Stimulated activated memory B cell treated with anti-CD40 and anti-IgM and Interleukin-4, amounts not matched to agents 10 μg/mL and 1 μg/mL and 100 μg/mL, for 72 hours (primary cell): ENCODE measurements at regions not wholly inside any gene's neighbourhood (a gene's known extent, or its start where the extent isn't known, plus 50 kb on each side); places are given as distances from the start of the nearest gene placed in this dataset.
A peak's percentile ranks its signal among the peaks of the same experiment; 100 is the strongest.

Experiments used
- ATAC-seq: fragments of 150-1000 bp; cut with Tn5 transposase; 2 replicates; pipeline ENCODE4 v1.10.0; 2021
- H3K27ac Mint-ChIP-seq: one replicate; pipeline ENCODE4 v1.8.0; 2022; ENCODE audit warnings: mild to moderate bottlenecking, mixed read lengths
- H3K27me3 Mint-ChIP-seq: one replicate; pipeline ENCODE4 v1.8.0; 2022; ENCODE audit warnings: mixed read lengths
- H3K36me3 Mint-ChIP-seq: one replicate; pipeline ENCODE4 v1.8.0; 2022; ENCODE audit warnings: mixed read lengths
- H3K4me1 Mint-ChIP-seq: one replicate; pipeline ENCODE4 v1.8.0; 2022; ENCODE audit warnings: mixed read lengths
- H3K4me3 Mint-ChIP-seq: one replicate; pipeline ENCODE4 v1.8.0; 2022; ENCODE audit warnings: mild to moderate bottlenecking, moderate library complexity, mixed read lengths
- H3K9me3 Mint-ChIP-seq: one replicate; pipeline ENCODE4 v1.8.0; 2022; ENCODE audit warnings: mixed read lengths

DNA sequence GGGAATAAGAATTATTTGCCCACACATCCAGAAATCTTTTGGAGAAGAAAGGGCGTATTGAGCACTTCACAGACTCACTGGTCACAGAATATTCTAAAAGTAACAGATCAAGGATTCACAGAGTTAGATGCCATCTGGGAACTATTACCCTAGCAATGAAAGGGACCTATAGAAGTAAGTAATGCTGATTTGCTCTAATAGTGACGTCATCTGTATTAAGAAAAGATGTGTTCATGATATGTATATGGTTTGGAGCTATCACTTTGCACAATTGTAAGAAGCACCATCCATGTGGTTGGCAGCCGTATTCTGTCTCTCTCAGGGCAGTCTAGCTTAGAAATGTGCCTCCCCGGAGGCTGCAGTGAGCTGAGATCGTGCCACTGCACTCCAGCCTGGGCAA is 52.8 kb upstream of the SV2C start:
- ATAC-seq, result no peak
- peaks cover 5% of the 10 kb centered on the region for H3K9me3 Mint-ChIP-seq
- peaks cover 8% of the 10 kb centered on the region for H3K27me3 Mint-ChIP-seq

GRCh38 chr5:76029739-76030138 is 53.4 kb upstream of the SV2C start:
- no peak overlapping the region for H3K4me3 Mint-ChIP-seq
- peaks cover 2% of the 10 kb centered on the region for H3K27me3 Mint-ChIP-seq
- no peak overlapping the region for H3K27ac Mint-ChIP-seq
- peak; percentile 48 for ATAC-seq
- H3K4me1 Mint-ChIP-seq, result no peaks in the 10 kb centered on the region
- H3K36me3 Mint-ChIP-seq, result no peaks in the 10 kb centered on the region
- no peaks in the 10 kb centered on the region for H3K9me3 Mint-ChIP-seq

More for the DNA sequence above, 52.8 kb upstream of the SV2C start:
- Mint-ChIP-seq H3K36me3 (no peaks in the 10 kb centered on the region), H3K27ac (no peak overlapping the region), H3K4me1 (no peaks in the 10 kb centered on the region), H3K4me3 (no peak overlapping the region)

DNA sequence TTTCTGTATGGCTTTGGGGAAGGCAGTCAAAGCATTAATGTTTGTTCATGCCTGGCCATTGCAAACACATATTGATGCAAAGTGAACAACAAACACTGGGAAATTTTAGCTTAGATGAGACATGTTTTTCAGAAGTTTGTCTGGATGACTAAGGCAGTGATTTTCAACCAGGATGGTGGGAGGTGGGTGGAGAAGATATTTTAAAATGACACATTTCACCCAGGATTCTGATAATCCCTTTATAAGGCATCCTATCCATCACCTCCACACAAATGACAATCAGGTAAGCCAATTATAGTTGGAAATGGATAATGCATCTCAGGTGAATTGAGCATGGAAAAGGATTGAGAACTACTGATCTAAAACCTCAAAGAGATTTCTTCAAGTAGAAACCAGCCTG is 57.4 kb upstream of the SV2C start:
- Mint-ChIP-seq H3K36me3 (no peaks in the 10 kb centered on the region), H3K27ac (no peak overlapping the region), H3K27me3 (no peaks in the 10 kb centered on the region), H3K4me1 (no peaks in the 10 kb centered on the region), H3K4me3 (no peak overlapping the region), H3K9me3 (no peaks in the 10 kb centered on the region)
- ATAC-seq, result no peak

GRCh38 chr5:76025069-76025468 is 58.1 kb upstream of the SV2C start:
- H3K9me3 Mint-ChIP-seq, result no peaks in the 10 kb centered on the region
- H3K4me1 Mint-ChIP-seq, result no peaks in the 10 kb centered on the region
- no peak for ATAC-seq
- no peak overlapping the region for H3K4me3 Mint-ChIP-seq
- H3K36me3 Mint-ChIP-seq, result no peaks in the 10 kb centered on the region
- H3K27ac Mint-ChIP-seq, result no peak overlapping the region
- no peaks in the 10 kb centered on the region for H3K27me3 Mint-ChIP-seq

GRCh38 chr5:76022611-76023010 is 60.6 kb upstream of the SV2C start:
- Mint-ChIP-seq H3K4me3 (no peak overlapping the region), H3K9me3 (no peaks in the 10 kb centered on the region), H3K36me3 (no peaks in the 10 kb centered on the region), H3K4me1 (no peaks in the 10 kb centered on the region), H3K27me3 (no peaks in the 10 kb centered on the region), H3K27ac (no peak overlapping the region)
- ATAC-seq, result no peak

- Mint-ChIP-seq H3K9me3 (no peaks in the 10 kb centered on the region), H3K4me1 (no peaks in the 10 kb centered on the region), H3K4me3 (no peak overlapping the region), H3K27me3 (no peaks in the 10 kb centered on the region), H3K27ac (no peak overlapping the region), H3K36me3 (no peaks in the 10 kb centered on the region)
- ATAC-seq, result no peak
Observed at GRCh38 chr5:76021936-76022584, 61.1 kb upstream of the SV2C start.

DNA sequence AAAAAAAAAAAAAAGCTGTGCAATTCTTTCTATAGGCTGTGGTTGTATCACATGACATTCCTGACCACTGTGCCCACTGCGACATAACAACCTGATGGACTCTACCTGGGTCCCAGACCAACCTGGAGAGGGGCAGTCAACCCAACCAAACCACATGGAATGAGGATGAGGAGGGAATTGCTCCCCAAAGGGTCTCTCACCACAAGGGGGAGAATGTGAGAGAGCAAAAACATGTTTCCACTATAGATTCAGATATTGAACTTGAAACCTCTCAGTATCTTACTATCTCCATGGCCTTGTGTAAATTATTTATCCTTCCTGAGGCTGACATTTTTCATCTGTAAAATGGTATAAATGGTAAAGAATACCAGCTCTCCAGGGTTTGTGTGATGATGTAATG is 66.9 kb upstream of the SV2C start:
- H3K27ac Mint-ChIP-seq, result no peak overlapping the region
- no peaks in the 10 kb centered on the region for H3K36me3 Mint-ChIP-seq
- peaks cover 2% of the 10 kb centered on the region for H3K9me3 Mint-ChIP-seq
- no peaks in the 10 kb centered on the region for H3K4me1 Mint-ChIP-seq
- ATAC-seq, result no peak
- no peaks in the 10 kb centered on the region for H3K27me3 Mint-ChIP-seq
- no peak overlapping the region for H3K4me3 Mint-ChIP-seq

- Mint-ChIP-seq H3K9me3 (peaks cover 2% of the 10 kb centered on the region), H3K27me3 (no peaks in the 10 kb centered on the region), H3K4me3 (no peak overlapping the region), H3K4me1 (no peaks in the 10 kb centered on the region), H3K27ac (no peak overlapping the region), H3K36me3 (no peaks in the 10 kb centered on the region)
- ATAC-seq, result no peak
Observed at GRCh38 chr5:76014005-76014404, 69.2 kb upstream of the SV2C start.

- Mint-ChIP-seq H3K27ac (no peak overlapping the region), H3K27me3 (no peaks in the 10 kb centered on the region), H3K9me3 (peaks cover 2% of the 10 kb centered on the region), H3K4me3 (no peak overlapping the region), H3K36me3 (no peaks in the 10 kb centered on the region), H3K4me1 (no peaks in the 10 kb centered on the region)
- no peak for ATAC-seq
Observed at GRCh38 chr5:76007904-76008303, 75.3 kb upstream of the SV2C start.

GRCh38 chr5:76000582-76000981 is 82.6 kb upstream of the SV2C start:
- H3K27me3 Mint-ChIP-seq, result no peaks in the 10 kb centered on the region
- H3K4me1 Mint-ChIP-seq, result no peaks in the 10 kb centered on the region
- H3K36me3 Mint-ChIP-seq, result no peaks in the 10 kb centered on the region
- H3K4me3 Mint-ChIP-seq, result no peak overlapping the region
- H3K9me3 Mint-ChIP-seq, result peaks cover 8% of the 10 kb centered on the region
- no peak for ATAC-seq
- H3K27ac Mint-ChIP-seq, result no peak overlapping the region

GRCh38 chr5:75993643-75994520 is 89.3 kb upstream of the SV2C start:
- H3K4me1 Mint-ChIP-seq, result peaks cover 31% of the 10 kb centered on the region
- no peak for ATAC-seq
- no peaks in the 10 kb centered on the region for H3K27me3 Mint-ChIP-seq
- peak overlapping the region; percentile 12 for H3K27ac Mint-ChIP-seq
- no peaks in the 10 kb centered on the region for H3K36me3 Mint-ChIP-seq
- H3K4me3 Mint-ChIP-seq, result no peak overlapping the region
- peaks cover 11% of the 10 kb centered on the region for H3K9me3 Mint-ChIP-seq

DNA sequence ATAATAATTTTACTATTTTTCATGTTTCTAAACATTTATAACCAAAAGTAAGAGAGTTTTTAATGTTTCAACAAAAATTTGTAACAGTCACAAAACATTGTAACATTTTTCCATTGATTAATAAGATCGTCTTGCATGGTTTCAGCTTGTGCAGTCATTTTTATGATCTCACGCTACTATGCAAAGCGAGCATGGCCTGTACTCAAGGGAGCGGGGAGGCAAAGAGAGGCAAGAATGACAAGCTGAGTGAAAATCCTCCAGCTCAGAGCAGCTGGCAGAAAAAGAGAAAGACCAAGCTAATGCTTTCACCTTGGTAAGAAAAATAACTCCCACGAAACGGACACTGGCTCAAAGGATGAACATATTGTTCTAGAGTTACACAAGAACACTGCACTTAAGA is 90.0 kb upstream of the SV2C start:
- Mint-ChIP-seq H3K27me3 (no peaks in the 10 kb centered on the region), H3K4me1 (peaks cover 31% of the 10 kb centered on the region), H3K9me3 (peaks cover 6% of the 10 kb centered on the region), H3K4me3 (no peak overlapping the region), H3K36me3 (no peaks in the 10 kb centered on the region), H3K27ac (peak overlapping the region; percentile 12)
- ATAC-seq, result peak; percentile 74

DNA sequence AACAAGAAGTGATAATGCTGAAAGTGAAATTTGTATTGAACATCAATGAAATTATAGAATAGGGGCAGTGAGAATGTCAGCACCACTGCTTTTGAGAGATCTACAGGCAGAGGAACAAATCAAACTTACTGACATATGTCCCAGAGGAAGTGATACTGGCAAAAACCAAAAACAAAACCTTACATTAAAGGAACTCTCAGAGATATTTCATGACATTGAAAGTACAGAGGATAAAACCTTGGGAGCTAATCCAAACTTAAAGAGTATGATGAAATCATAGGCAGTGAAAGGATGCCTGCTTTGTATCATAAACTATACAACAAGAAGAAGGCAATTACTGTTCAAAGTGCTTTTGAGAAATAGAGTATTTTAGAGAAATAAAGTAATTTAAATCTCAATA is 90.4 kb upstream of the SV2C start:
- ATAC-seq, result peak; percentile 79
- Mint-ChIP-seq H3K4me1 (peaks cover 31% of the 10 kb centered on the region), H3K9me3 (peaks cover 6% of the 10 kb centered on the region), H3K27me3 (no peaks in the 10 kb centered on the region), H3K27ac (no peak overlapping the region), H3K4me3 (no peak overlapping the region), H3K36me3 (no peaks in the 10 kb centered on the region)

DNA sequence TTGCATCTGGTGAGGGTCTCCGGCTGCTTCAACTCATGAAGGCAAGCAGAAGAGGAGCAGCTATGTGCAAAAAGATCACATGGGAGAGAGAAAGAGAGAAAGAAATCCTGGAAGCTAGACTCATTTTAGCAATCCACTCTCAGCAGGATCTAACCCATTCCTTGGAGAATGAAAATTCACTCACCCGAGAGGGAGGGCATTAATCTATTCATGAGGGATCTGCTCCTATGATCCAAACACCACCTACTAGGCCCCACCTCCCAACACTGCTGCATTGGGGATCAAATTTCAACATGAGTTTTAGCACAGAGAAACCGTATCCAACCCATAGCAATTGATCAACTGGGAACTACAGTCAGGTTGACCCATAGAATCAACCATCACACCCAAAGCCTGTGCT is 98.1 kb upstream of the SV2C start:
- ATAC-seq, result no peak
- peaks cover 3% of the 10 kb centered on the region for H3K9me3 Mint-ChIP-seq

GRCh38 chr5:75975496-75975895 is 107.7 kb upstream of the SV2C start:
- Mint-ChIP-seq H3K36me3 (no peaks in the 10 kb centered on the region), H3K4me3 (no peak overlapping the region), H3K27me3 (peaks cover 8% of the 10 kb centered on the region), H3K27ac (no peak overlapping the region), H3K9me3 (peaks cover 3% of the 10 kb centered on the region), H3K4me1 (no peaks in the 10 kb centered on the region)
- ATAC-seq, result no peak

More for the DNA sequence above, 98.1 kb upstream of the SV2C start:
- Mint-ChIP-seq H3K36me3 (no peaks in the 10 kb centered on the region), H3K27ac (no peak overlapping the region), H3K27me3 (no peaks in the 10 kb centered on the region), H3K4me3 (no peak overlapping the region), H3K4me1 (peaks cover 4% of the 10 kb centered on the region)

- Mint-ChIP-seq H3K27ac (peak overlapping the region; percentile 82), H3K27me3 (no peaks in the 10 kb centered on the region), H3K9me3 (peaks cover 6% of the 10 kb centered on the region), H3K36me3 (peaks cover 12% of the 10 kb centered on the region), H3K4me1 (peaks cover 30% of the 10 kb centered on the region), H3K4me3 (no peak overlapping the region)
- ATAC-seq, result no peak
Observed at GRCh38 chr5:75965292-75965691, 117.9 kb upstream of the SV2C start.
